Endothelial cell of umbilical vein (primary cell): ENCODE measurements at regions not wholly inside any gene's neighbourhood (a gene's known extent, or its start where the extent isn't known, plus 50 kb on each side); places are given as distances from the start of the nearest gene placed in this dataset.
A peak's percentile ranks its signal among the peaks of the same experiment; 100 is the strongest.

Experiments used
- BruUV-seq: library from RNA; stranded (reverse); fragments of 400-500 nt; replicated peaks from 2 replicates; lab custom pipeline; 2021; lab: Mats Ljungman, UMichigan
- CTCF ChIA-PET: fragments of 300-600, 350-600 bp; sonication (Branson Sonifier 250); formaldehyde crosslinking; loops from one replicate; lab custom pipeline; 2021; ENCODE audit warnings: antibody characterized with exemption, inconsistent platforms; lab: Charles Lee
- POLR2A ChIA-PET: fragments of 300-600, 350-600 bp; sonication (Branson Sonifier 250); formaldehyde crosslinking; loops from one replicate; lab custom pipeline; 2021; ENCODE audit warnings: antibody characterized with exemption, inconsistent platforms; lab: Charles Lee
- DNase-seq: peaks from one replicate; pipeline ENCODE4 v3.0.0-alpha.2; 2011; ENCODE audit warnings: low read depth, low spot score
- FAIRE-seq: peaks from 2 replicates; lab custom pipeline; 2011; peaks lifted over from hg19 to GRCh38; lab: Jason Lieb, UNC
- H2AFZ ChIP-seq: 2 replicates; pipeline ENCODE4 v1.6.0; 2012; ENCODE audit warnings: low read depth, low read length, control low read depth, inconsistent platforms
- H3K27ac ChIP-seq: 2 replicates; pipeline ENCODE4 v1.5.1; 2011; ENCODE audit warnings: low read depth, mild to moderate bottlenecking, control low read depth, low read length, moderate library complexity; ENCODE audit not compliant: insufficient read depth
- H3K27me3 ChIP-seq, 2 experiments: 2 replicates each; pipeline versions ENCODE4 v1.6.0 to v1.6.1; 2011; ENCODE audit warnings: low read length in 2 of 2, mixed read lengths in 1 of 2; ENCODE audit not compliant: control insufficient read depth in 2 of 2, insufficient read depth in 2 of 2
- H3K36me3 ChIP-seq, 2 experiments: 2 replicates in 1 of 2; 3 replicates in 1 of 2; pipeline ENCODE4 v1.5.1; 2011; ENCODE audit warnings: low read length in 2 of 2, mild to moderate bottlenecking in 1 of 2, moderate library complexity in 1 of 2; ENCODE audit not compliant: control insufficient read depth in 2 of 2, insufficient read depth in 2 of 2; ENCODE audit errors: extremely low read depth in 1 of 2
- H3K4me1 ChIP-seq: 3 replicates; pipeline ENCODE4 v1.5.1; 2011; ENCODE audit warnings: mild to moderate bottlenecking, low read length; ENCODE audit not compliant: control insufficient read depth, insufficient read depth; ENCODE audit errors: extremely low read depth
- H3K4me2 ChIP-seq: 2 replicates; pipeline ENCODE4 v1.6.1; 2011; ENCODE audit warnings: low read length, control low read depth, mixed read lengths; ENCODE audit not compliant: insufficient read depth
- H3K4me3 ChIP-seq, 3 experiments: fragments of 200-600 bp in 1 of 3; sonication (generic), shearing (Covaris generic) in 1 of 3; replicated peaks in 1 of 3; 2 replicates each; pipeline ENCODE4 v1.5.1; 2011 to 2016; ENCODE audit warnings: control low read depth in 3 of 3, low read length in 3 of 3, mild to moderate bottlenecking in 2 of 3, inconsistent platforms in 1 of 3, low read depth in 1 of 3, moderate library complexity in 1 of 3; ENCODE audit not compliant: insufficient read depth in 1 of 3
- H3K79me2 ChIP-seq: 2 replicates; pipeline ENCODE4 v1.6.0; 2012; ENCODE audit warnings: low read length, inconsistent platforms; ENCODE audit not compliant: control insufficient read depth, insufficient read depth
- H3K9ac ChIP-seq: replicated peaks from 2 replicates; pipeline ENCODE3; 2011; ENCODE audit warnings: low read length, control low read depth; ENCODE audit not compliant: insufficient read depth; ENCODE audit errors: extremely low read depth
- H3K9me1 ChIP-seq: replicated peaks from 3 replicates; pipeline ENCODE4 v1.6.0; 2011; ENCODE audit warnings: mild to moderate bottlenecking, low read length; ENCODE audit not compliant: control insufficient read depth, insufficient read depth; ENCODE audit errors: extremely low read depth
- H3K9me3 ChIP-seq: replicated peaks from 2 replicates; pipeline ENCODE4 v1.5.1; 2012; ENCODE audit warnings: low read length, inconsistent platforms; ENCODE audit not compliant: control insufficient read depth, insufficient read depth
- H4K20me1 ChIP-seq: replicated peaks from 2 replicates; pipeline ENCODE3; 2011; ENCODE audit warnings: mild to moderate bottlenecking, low read length; ENCODE audit not compliant: control insufficient read depth, insufficient read depth; ENCODE audit errors: extremely low read depth
- CTCF ChIP-seq, 2 donors: IDR thresholded peaks; 1 replicate in 1 of 2; 2 replicates in 1 of 2; pipeline ENCODE4 v1.5.1; 2011; ENCODE audit warnings: low read length in 2 of 2, mild to moderate bottlenecking in 2 of 2, moderate library complexity in 2 of 2, control low read depth in 1 of 2, inconsistent platforms in 1 of 2, low read depth in 1 of 2; ENCODE audit not compliant: insufficient read depth in 1 of 2; ENCODE audit errors: extremely low read depth in 1 of 2
- EZH2 ChIP-seq: IDR thresholded peaks from 2 replicates; pipeline ENCODE4 v1.6.1; 2012; ENCODE audit warnings: borderline replicate concordance, low read depth, mild to moderate bottlenecking, moderate library complexity, low read length, inconsistent platforms; ENCODE audit not compliant: severe bottlenecking
- FOS ChIP-seq: IDR thresholded peaks from 2 replicates; pipeline ENCODE4 v1.6.1; 2011; ENCODE audit warnings: mild to moderate bottlenecking, low read length, moderate library complexity, borderline replicate concordance; ENCODE audit not compliant: insufficient read depth
- GATA2 ChIP-seq: IDR thresholded peaks from 2 replicates; pipeline ENCODE4 v1.7.0; 2011; ENCODE audit warnings: low read depth, mild to moderate bottlenecking, moderate library complexity, mixed read lengths, low read length; ENCODE audit not compliant: insufficient read length, insufficient read depth
- JUN ChIP-seq: IDR thresholded peaks from 2 replicates; pipeline ENCODE4 v1.6.1; 2011; ENCODE audit warnings: borderline replicate concordance, low read depth; ENCODE audit not compliant: insufficient read length, insufficient read depth
- MAX ChIP-seq: IDR thresholded peaks from 2 replicates; pipeline ENCODE4 v1.6.1; 2011; ENCODE audit not compliant: insufficient read depth, insufficient read length
- MYC ChIP-seq: IDR thresholded peaks from one replicate; pipeline ENCODE4 v1.6.1; 2011; ENCODE audit warnings: mild to moderate bottlenecking, low read depth, low read length
- POLR2A ChIP-seq: IDR thresholded peaks from 2 replicates; pipeline ENCODE4 v1.6.1; 2012; ENCODE audit warnings: low read depth, mild to moderate bottlenecking, control low read depth, low read length
- POLR2AphosphoS5 ChIP-seq: IDR thresholded peaks from 2 replicates; pipeline ENCODE4 v1.6.1; 2012; ENCODE audit warnings: low read depth, mild to moderate bottlenecking, control low read depth, low read length, moderate library complexity; ENCODE audit not compliant: insufficient read depth
- dilution Hi-C: fragments of 300-500 bp; cut with MboI; formaldehyde crosslinking; loops from one replicate; pipeline ENCODE4 v1.15.0; 2019; ENCODE audit warnings: low sequenced_read_pairs; ENCODE audit not compliant: extremely low pct_ligation_motif_present
- intact Hi-C: fragments of 100-400 bp; cut with micrococcal nuclease; formaldehyde crosslinking; loops from one replicate; pipeline ENCODE4 v1.10.0; 2022

- BruUV-seq: no TSS peak
- intact Hi-C loops: loop anchor here (2.0 to 5.0 kb wide), 5 partner anchors 79 to 567 kb away; no protein-coding TSS in a partner anchor
- Histone ChIP-seq H3K4me1 (peaks cover 7% of the 10 kb centered on the region), H3K9me3 (no peaks in the 10 kb centered on the region), H3K79me2 (no peaks in the 10 kb centered on the region), H3K4me3 (no peak overlapping the region), H4K20me1 (no peaks in the 10 kb centered on the region), H3K36me3 (no peaks in the 10 kb centered on the region), H3K9me1 (no peaks in the 10 kb centered on the region), H3K9ac (no peak overlapping the region), H2AFZ (no peak overlapping the region), H3K4me2 (no peak overlapping the region), H3K27me3 (no peaks in the 10 kb centered on the region), H3K27ac (no peak overlapping the region)
- CTCF ChIA-PET: interaction anchor here (1.1 to 6.3 kb wide), 8 partner anchors 10 to 817 kb away, joined by 3 to 122 read pairs (median 6); no protein-coding TSS in a partner anchor
- FAIRE-seq: no peak
- dilution Hi-C loops: no loop called here
- POLR2A ChIA-PET: no interaction called here
- TF ChIP-seq FOS: no peak
- no peak for TF ChIP-seq MYC
- no peak for TF ChIP-seq POLR2AphosphoS5
- no peak for TF ChIP-seq POLR2A
- no peak for TF ChIP-seq CTCF (IDR thresholded peaks at IDR 0.05; ENCODE audit: extremely low read depth in 1 of 2, insufficient read depth in 1 of 2, low read depth in 1 of 2, low read length in 2 of 2)
- TF ChIP-seq JUN: no peak
- DNase-seq: no peak
Observed at GRCh38 chr12:58347691-58348090, 406.3 kb downstream of the ATP23 start.

- intact Hi-C loops: loop anchor here (5.0 kb wide), 2 partner anchors 208 to 523 kb away; no protein-coding TSS in a partner anchor
- H3K9me1 ChIP-seq: no peaks in the 10 kb centered on the region
- H3K27me3 ChIP-seq: no peaks in the 10 kb centered on the region
- H2AFZ ChIP-seq: no peak overlapping the region
- H3K4me3 ChIP-seq: no peak overlapping the region
- peaks cover 2% of the 10 kb centered on the region for H3K4me1 ChIP-seq
- CTCF ChIA-PET: interaction anchor here (1.0 to 6.3 kb wide), 6 partner anchors 92 to 815 kb away, joined by 3 to 122 read pairs (median 4); no protein-coding TSS in a partner anchor
- no peak for FAIRE-seq
- POLR2A ChIA-PET: no interaction called here
- no TSS peak for BruUV-seq
- no peak overlapping the region for H3K4me2 ChIP-seq
- H3K79me2 ChIP-seq: no peaks in the 10 kb centered on the region
- TF ChIP-seq POLR2A (no peak), POLR2AphosphoS5 (no peak), EZH2 (no peak), CTCF (IDR thresholded peaks at IDR 0.05; ENCODE audit: extremely low read depth in 1 of 2, insufficient read depth in 1 of 2, low read depth in 1 of 2, low read length in 2 of 2) (no peak), GATA2 (no peak), MYC (no peak), FOS (no peak), JUN (no peak), MAX (no peak)
- H3K27ac ChIP-seq: peak overlapping the region; percentile 15
- no peaks in the 10 kb centered on the region for H3K36me3 ChIP-seq
- dilution Hi-C loops: no loop called here
- peak; percentile 58 for DNase-seq
- H4K20me1 ChIP-seq: no peaks in the 10 kb centered on the region
- no peak overlapping the region for H3K9ac ChIP-seq
- H3K9me3 ChIP-seq: no peaks in the 10 kb centered on the region
Observed at GRCh38 chr12:58349161-58349560, 407.8 kb downstream of the ATP23 start.
